ENCODE measurements at regions not wholly inside any gene's neighbourhood (a gene's known extent, or its start where the extent isn't known, plus 50 kb on each side); places are given as distances from the start of the nearest gene placed in this dataset.

DNA sequence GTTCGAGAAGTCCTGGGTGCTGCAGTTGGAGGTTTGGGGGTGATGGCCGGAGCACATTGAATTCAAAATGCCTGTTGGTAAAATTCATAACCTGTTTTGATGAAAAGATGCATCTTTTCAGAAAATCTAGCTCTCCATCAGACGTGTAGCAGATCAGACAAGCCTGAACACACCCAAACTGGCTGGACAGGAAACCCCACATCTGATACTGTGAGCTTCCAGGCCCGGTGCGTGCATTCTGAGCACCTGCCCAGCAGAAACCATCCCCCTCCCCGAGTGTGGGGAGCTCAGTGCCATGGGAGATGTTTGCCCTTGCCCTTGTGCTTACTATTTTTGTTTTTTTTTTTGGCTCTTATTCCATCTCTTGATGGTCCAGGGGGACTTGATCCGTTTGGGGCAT lies 417.1 kb downstream of the TCERG1L start:
- no peak for DNase-seq

DNA sequence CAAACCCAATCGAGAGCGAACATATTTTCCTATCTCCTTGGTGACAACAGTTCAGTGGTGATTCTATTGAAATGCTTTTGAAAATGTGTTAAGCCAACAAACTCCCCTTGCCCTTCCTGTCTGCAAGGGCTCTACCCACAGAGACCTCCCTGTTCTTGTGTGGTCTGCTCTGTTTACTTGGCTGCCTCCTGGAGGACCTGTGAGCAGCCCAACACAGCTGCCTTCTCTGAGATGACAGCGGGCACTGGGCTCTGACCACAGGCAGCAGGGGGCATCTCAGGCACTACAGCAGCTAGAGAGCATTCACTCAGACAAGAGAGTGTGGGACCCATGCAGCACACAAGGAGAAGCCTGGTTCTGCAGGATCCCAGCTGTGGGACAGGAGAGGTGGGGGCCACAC lies 416.4 kb downstream of the TCERG1L start:
- no peak for DNase-seq

DNA sequence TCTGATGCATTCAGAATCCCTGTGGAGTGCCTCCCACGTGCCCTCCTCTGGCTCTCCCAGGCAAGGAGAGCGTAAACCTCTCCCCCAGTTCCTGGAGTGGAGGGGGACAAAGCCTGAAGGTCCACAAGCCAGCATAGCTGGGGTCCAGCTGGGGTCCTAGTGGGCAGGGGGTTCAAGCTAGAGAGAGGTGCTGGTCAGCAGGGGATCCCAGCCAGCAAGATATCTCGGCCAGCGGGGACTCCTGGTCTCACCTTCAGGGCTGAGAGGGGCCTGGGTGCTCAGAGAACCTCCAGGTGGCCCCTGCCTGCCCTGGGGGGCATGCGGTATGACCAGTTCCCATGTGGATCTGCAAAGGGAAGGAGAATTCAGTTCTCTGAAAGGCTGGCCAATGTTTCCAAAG lies 413.7 kb downstream of the TCERG1L start:
- DNase-seq: no peak

DNA sequence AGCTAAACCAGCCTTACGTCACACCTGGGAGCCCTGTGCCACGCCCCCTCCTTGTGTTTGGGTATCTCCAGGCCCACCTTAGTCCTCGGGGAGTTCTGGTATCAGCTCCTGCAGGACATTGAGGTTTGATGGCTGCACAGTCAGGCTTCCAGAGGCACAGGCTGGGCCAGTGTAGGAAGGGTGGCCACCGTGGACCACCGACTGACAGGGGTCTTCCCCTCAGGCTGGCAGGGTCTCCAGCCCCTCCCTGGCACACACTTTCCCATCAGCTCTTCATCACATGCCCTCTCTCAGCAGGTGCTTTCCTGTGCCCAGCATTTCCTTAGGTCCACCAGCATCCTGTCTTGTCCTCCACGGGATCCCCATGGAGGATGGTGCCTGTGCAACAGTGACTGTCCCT lies 413.1 kb downstream of the TCERG1L start:
- no peak for DNase-seq

DNA sequence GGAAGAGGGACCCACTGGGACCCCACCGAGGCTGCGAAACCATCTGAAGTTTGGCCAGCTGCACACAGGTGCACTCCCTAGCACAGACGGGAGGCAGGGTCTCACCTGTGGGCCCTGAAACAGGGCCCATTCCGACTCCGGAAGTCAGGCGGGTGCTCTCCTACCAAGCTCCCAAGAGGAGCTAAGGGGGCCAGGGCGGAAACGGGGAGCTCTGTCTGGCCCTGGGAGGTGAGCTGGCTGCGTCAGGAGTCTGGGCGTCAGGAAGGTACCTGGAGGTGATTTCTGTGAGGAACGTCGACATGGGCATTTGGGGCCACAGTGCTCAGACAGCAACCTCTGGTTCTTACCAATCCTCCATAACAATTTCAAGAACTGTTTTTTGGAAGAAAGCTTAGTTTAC lies 411.7 kb downstream of the TCERG1L start:
- DNase-seq: no peak

DNA sequence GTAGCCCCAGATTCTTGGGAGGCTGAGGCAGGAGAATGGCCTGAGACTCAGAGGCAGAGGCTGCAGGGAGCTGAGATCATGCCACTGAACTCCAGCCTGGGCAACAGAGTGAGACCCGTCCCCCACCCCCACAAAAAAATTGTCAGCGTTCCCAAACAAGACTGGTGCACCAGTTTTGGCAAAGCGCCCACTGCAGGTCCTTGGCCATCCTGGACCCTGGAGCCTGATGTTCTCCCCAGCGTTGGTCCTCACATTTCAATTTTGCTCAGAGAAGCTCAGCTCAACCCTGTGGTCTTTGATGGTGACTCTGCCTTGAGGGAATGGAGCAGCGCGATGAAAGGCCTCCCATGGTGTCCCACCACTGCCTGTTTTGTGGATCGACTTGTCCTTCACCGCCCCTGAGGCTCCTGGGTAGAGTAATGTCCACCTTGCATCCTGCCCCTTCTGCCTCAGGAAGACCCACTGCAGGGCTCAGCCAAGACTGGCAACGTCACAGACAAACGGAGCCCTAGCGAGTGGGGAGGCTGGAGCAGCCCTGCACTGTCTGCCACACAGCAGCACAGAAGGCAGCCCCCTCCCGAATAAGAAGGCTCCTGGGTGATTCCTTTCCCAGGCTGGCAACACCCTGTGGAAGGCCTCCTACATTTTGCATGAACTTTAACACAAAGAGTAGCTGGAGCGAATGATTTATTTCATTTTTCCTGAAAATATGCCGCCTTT lies 410.9 kb downstream of the TCERG1L start:
- no peak for DNase-seq

DNA sequence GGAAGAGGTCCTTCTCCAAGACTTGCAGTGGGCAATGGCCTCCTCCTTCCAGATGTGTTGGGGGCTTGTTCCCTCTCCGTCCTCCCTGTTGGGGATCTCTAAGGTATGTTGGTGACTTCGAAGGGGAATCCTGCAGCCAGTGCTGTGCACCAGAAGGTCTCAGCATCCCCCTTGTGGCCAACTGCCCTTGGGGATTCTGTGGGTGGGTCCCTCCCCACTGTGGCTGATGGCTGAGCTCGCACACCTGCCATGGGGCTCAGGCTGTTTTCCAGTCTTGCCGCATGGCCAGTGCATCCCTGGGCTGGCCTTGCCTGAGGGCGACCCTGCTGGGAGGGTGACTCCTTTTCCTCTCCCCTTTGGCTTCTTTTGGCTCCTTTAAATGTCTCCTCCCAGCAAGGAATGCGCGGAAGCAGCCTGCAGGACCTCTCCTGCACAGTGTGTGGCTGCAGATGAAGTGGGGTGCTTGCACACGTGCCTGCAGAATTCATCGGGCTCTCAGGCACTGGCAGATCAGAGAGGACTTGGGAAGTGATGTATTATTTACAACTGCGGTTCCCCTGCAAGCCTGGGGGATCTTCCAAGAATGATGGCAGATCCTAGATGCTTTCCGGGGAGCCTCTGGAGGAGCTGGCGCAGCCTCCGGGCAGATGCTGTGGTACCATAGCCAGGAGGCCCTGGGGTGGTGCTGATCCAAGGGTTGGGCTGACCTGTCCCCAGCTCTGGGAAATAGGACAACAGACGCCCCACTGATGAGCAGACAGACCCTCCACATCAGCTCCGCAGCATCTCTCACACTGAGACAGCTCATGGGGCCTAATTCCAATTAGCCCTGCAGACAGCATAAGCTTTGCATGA lies 410.0 kb downstream of the TCERG1L start:
- no peak for DNase-seq

DNA sequence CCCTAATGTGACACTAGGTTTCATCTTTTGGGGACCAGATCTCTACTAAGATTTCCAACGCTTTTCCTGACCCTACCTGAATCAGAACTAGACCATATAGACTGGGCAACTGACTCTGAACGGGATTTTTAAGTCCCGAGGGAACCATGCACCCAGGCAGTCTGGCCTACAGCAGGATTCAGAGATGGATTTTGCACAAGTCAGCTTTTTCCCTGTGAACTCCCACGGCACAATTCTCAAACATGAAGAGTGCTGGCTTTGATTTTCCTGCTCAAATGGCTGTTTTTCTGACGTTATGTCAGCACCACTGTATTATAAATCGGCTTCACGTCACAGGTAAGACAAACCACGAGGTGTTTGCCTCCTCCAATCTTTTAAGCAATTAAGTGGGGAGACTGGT lies 409.1 kb downstream of the TCERG1L start:
- DNase-seq: no peak

DNA sequence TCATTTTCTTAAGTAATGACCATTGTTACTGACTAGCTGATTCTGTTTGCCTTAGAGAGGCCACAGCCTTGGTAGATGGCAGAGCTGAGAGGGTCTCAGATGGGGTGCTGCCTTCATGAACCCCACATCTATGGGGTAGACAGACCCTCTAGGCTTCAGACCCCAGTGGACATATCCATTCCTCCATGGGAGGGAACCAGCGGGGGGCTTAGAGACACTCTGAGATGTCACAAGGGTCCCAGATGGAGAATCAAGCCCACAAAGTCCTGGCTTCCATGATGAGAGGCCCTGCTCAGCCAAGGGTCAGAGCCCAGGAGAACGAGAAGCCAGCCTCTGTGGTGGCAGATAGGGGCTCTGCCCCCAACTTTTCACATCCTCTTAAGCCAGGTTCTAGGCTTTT lies 408.6 kb downstream of the TCERG1L start:
- no peak for DNase-seq

DNA sequence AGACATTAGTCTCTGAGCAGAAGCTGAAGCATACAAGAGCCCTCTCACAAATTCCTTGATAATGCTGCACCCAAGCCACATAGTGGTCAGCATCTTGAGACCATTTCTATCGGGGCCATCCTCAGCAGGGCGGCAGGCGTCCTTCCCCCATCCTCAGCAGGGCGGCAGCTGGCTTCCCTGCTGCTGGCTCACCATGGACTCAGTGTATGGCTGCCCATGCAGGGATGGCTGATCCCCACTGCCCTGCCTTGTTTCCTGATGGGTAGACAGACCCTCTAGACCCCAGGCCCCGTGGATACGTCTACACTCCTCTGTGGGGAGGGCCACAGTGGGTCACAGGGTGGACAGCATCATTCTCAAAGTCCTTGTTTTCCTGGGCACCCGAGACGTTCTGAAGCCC lies 406.8 kb downstream of the TCERG1L start:
- no peak for DNase-seq

DNA sequence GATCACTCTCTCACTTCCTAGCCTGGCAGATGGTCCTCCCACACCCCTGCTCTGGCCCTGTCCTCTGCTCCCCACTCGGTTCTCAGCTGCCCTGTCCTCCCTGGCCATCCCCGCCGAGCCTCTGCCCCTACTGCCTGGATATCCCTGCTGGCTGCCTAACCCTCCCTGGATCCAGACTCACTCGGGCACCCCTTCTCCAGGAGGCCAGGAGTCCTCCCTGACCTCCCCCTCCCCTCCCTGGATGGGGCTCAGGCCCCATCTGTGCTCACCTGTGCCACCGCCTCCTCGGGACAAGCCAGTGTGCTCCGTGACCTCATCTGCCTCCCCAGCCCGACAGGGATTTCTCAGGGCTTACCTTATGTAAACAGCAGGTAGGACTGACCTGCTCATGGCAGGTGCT lies 406.1 kb downstream of the TCERG1L start:
- DNase-seq: no peak

DNA sequence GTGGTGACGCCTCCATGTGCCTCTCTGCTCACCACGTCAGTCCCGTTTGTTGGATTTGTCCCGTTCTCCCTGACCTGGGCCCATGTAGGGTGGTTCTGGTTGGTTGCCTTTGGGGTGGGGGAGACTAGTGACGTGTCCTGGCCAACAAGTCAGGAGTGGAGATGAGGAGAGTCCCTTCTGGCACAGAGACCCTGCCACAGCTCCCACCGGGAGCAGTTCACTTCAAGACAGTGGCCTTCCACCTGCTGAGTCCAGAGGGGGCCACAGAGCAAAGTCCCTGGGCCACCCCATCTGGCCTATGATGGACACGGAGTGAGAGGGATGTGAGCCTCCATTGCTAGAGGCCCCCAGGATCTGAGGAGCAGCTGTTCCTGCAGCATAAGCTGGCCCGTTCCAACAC lies 405.6 kb downstream of the TCERG1L start:
- DNase-seq: no peak

DNA sequence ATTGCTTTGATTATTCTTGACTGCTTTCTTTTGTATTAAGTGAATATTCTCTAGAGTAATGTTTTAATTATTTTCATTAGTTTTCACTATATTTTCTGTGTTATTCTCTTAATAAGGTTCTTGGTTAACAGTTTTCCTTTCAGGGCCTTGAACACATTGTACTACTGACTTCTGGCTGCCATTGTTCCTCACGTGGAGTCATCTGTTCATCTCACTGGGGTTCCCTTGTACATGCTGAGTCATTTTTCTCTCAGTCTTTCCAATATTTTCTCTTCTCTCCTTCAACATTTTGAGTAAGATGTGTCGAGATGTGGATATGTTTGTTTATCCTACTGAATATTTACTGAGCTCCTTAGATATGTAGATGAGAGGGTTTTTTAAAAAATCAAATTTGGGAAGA lies 400.7 kb downstream of the TCERG1L start:
- DNase-seq: no peak

DNA sequence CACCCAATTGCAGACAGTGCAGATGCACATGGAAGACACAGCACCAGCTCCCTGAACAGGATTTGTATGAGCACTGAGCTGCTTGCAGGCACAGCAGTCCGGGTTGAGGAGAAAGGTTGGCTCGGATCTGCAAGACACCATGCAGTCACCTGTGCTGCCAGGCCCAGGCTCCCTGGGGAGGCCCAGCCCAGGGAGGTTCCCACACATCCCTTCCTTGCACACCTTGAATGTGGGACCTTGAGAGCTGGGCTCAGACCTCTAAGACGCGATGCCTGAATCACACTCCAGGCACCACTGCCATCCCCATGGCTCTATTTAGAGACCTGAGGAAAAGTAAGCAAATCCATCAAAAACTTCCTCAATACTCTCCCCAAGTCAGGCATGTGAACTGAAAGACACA lies 397.7 kb downstream of the TCERG1L start:
- no peak for DNase-seq

DNA sequence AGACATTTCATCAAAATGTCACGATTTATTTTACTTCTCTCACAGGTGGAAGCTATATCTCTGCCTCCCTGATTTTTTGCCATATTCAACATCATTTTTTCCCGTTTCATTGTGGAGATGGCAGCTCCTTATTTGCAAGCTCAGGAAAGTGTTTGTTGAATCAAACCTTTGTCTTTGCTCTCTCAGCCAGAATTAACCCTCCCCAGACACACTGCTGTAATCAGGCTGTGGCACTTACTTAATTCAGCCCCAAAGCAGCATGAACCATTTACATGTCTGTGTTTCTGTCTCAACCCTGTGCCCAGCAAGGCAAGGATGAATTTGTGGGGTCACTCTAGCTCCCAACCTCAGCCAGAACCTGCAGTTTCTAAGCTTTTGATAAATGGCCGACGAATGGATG lies 397.2 kb downstream of the TCERG1L start:
- no peak for DNase-seq

DNA sequence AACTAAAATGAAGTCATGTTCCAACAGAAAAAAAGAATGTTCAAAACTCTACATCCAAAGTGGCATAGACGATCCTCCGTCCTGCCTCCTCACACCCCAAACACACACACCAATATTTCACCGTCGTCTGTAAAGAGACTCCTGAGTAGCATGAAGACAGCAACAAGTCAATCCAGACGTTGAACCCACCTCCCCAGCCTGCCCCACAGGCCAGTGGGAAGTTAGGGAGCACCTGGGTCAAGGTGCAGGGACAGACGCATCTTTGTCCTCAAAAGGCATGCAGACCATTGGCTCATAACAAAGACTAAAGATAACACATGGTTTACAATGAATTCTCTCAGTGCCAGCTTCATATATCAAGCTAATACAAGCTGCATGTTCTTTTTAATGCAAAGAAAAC lies 396.5 kb downstream of the TCERG1L start:
- DNase-seq: no peak

DNA sequence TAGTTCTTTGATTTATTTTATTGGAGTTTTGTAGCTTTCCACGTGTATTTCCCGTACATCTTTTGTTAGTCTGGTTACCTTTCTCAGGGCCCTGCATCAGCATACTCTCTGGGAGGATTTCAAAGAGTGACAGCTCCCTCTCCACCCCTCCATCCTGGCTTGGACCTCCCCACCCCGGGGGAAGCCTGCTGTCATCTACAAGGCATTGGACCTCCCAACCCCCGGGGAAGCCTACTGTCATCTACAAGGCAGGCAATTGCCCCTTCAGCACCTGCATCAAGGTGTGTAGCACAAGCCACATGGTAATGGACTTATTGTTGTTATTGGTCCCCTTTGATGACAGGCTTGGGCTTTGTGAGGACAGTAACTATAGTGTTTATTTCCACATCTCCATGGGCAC lies 390.1 kb downstream of the TCERG1L start:
- DNase-seq: no peak

DNA sequence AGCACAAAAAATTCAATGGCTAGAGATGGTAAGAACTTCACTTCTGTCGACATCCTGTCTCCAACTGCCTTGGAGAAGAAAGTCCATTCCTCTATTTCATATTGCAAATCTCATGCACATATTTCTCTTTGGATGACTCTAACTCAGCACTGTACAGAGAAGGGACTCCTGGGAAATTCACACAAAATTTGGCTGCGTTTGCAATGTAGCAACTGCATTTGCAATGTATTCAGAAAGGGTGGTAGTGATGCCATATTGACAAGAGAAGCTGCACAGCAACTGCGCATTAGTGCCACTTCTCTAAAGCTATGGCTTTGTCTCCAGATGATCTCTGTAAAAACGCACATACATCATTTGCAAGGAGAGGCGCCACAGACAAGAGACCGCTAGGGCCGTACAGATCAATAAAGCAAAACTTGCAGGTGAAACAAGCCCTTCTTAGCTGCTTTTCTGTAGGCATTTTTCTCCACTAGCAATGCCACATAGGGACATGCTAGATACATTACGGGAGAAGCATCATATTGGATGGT lies 389.5 kb downstream of the TCERG1L start:
- DNase-seq: no peak

DNA sequence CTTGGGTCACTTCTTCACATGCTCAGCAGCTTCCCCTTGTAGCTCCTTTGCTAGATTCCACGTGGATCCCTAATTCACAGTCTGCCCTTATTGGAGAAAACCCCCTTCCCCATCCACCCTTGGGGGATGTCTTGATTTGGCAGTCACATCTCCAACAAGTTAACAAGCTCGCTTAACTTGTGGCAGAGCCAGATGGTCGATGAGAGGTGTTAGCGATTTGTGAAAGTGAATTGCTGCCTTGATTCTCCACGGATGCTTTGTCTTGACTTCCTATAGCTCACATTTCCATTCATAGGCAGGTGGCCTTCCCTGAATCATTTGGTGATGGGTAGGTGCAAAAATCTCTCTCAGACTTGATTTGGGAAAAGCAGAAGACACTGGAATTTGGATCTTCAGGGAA lies 387.9 kb downstream of the TCERG1L start:
- DNase-seq: no peak

DNA sequence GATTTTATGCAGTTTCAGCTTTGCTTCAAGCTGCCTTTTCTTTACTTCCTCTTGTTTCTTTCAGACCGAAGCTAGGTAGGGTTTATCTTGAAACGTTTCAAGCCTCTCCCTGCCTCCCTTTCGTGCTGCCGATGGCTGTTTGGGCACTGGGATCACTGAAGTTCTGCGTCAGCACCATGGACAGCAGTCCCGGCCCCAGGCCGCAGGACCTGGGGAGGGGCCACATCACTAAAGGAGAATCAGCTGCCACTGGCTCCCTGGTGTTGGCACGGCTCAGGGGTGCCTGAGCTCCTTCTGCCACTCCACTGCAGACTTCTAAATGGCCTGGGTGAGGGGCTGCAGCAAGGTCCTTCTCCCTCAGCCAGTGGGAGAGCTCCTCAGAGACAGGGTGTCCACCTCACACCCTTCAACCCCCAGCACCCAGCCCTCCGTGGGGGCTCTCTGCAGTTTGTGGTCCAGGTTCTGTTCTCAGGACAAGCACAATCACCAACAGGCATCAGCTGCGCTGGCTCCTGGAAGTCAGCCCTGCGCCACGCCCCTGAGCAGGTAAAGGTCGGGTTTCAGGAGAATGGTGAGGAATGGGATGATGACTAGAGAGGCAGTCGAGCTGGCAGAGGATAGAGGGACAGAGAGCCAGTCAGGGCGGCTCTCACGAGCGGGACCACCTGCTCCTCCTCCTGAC lies 387.2 kb downstream of the TCERG1L start:
- DNase-seq: no peak

DNA sequence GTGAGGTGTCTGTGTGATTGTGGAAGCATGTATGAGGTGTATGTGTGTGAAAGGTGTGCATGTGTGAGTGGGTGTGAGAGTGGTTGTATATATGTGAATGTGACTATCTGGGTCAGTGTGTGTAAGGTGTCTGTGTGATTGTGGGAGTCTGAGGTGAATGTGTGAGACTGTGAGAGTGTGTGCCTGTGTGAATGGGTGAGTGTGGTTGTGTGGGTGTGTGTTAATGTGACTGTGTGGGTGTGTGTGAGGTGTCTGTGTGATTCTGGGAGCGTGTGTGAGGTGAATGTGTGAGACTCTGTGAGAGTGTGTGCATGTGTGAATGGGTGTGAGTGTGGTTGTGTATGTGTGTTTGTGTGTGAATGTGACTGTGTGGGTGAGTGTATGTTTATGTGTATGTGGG lies 385.1 kb downstream of the TCERG1L start:
- no peak for DNase-seq

DNA sequence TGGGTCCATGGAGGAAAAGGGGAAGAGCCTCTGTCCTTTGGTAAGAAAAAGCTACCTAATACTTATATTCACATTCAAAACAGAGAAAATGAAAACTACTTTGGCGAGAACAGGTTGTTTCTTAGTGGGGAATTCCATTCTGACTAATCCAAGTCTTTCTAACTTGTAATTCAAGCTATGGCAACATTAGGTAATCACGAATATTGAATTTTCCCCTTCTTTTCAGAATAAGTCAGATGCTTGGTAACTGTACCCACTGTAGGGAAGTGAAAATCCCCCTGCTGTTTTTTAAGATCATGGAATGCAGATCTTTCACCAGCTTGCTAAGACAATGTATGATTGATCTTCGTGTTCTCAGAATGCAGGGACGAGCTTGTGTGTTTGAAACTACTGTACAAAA lies 384.4 kb downstream of the TCERG1L start:
- no peak for DNase-seq

DNA sequence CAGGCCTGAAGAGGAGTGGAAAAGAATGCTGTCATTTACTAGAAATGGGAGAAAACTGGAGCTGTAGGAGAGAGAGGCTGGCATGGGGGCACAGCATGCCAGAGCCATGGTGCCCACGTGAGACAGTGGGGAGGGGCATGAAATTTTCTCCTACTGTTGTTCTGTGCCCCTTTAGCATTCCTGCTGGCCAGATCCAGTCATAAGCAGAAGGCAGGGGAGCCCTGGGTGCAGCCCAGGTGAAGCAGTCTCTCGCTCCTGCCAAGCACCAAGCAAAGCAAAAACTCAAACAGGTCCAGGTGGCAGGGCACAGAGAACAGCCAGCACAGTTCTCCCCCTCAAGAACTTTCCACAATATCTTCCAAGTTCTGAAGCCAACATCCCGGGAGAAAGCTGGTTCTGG lies 383.2 kb downstream of the TCERG1L start:
- DNase-seq: no peak

Measured in hippocampal formation (tissue), 2 donors.